Activated T-cell treated with anti-CD3 and anti-CD28 coated beads, Interleukin-2, amount 50 U/mL, for 24 hours (primary cell): ENCODE measurements at regions not wholly inside any gene's neighbourhood (a gene's known extent, or its start where the extent isn't known, plus 50 kb on each side); places are given as distances from the start of the nearest gene placed in this dataset.

Experiments
- DNase-seq: peaks from one replicate; pipeline ENCODE4 v3.0.0-alpha.2; 2020
- H3K27ac Mint-ChIP-seq: 2 replicates; pipeline ENCODE4 v1.8.0; 2020; ENCODE audit warnings: mild to moderate bottlenecking, mixed read lengths
- H3K27me3 Mint-ChIP-seq: 2 replicates; pipeline ENCODE4 v1.8.0; 2020; ENCODE audit warnings: mixed read lengths
- H3K36me3 Mint-ChIP-seq: 2 replicates; pipeline ENCODE4 v1.8.0; 2020; ENCODE audit warnings: low read depth, mixed read lengths
- H3K4me1 Mint-ChIP-seq: 2 replicates; pipeline ENCODE4 v1.8.0; 2020; ENCODE audit warnings: low read depth, mixed read lengths
- H3K4me3 Mint-ChIP-seq: 2 replicates; pipeline ENCODE4 v1.8.0; 2020; ENCODE audit warnings: mild to moderate bottlenecking, moderate library complexity, mixed read lengths
- H3K9me3 Mint-ChIP-seq: 2 replicates; pipeline ENCODE4 v1.8.0; 2020; ENCODE audit warnings: mixed read lengths

DNA sequence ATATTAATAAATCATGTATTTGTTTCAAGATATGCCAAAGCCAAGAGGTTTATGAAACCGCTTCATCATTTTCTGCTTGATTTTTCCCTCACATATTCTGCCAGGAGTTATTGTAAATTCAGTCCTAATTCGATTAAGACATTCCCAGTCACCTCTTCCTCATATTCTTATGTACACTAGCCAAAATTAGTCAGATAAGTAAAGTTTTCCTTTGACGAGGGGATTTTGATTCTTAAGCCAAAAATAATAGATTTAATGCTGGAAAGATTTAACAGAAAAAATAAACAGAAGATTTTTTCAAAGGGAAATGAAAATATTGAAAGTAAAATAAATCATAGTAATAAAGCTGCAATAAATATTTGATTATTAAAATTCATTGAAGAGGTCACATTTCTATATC lies 51.0 kb upstream of the VEGFC start:
- Mint-ChIP-seq H3K27me3 (no peaks in the 10 kb centered on the region), H3K27ac (no peak overlapping the region), H3K9me3 (no peaks in the 10 kb centered on the region), H3K4me3 (no peak overlapping the region), H3K36me3 (no peaks in the 10 kb centered on the region), H3K4me1 (no peaks in the 10 kb centered on the region)
- no peak for DNase-seq

DNA sequence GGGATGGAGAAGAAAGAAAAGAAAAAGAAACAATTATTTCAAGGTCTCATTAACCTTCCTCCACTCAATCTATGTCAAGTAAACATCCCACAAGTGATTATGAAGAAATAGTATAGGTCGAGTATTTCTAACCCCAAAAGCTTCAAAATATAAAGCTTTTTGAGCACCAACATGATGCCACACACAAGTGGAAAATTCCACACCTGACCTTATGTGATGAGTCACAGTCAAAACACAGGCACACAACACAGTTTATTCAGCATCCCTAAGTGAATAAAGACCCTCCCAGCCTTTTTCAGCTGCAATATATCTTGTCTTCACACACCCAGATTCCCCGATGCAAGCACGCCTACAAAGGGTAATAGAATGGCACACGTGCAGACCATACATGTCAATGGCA lies 51.7 kb upstream of the VEGFC start:
- Mint-ChIP-seq H3K4me3 (no peak overlapping the region), H3K27me3 (no peaks in the 10 kb centered on the region), H3K9me3 (no peaks in the 10 kb centered on the region), H3K4me1 (no peaks in the 10 kb centered on the region), H3K27ac (no peak overlapping the region), H3K36me3 (no peaks in the 10 kb centered on the region)
- no peak for DNase-seq

DNA sequence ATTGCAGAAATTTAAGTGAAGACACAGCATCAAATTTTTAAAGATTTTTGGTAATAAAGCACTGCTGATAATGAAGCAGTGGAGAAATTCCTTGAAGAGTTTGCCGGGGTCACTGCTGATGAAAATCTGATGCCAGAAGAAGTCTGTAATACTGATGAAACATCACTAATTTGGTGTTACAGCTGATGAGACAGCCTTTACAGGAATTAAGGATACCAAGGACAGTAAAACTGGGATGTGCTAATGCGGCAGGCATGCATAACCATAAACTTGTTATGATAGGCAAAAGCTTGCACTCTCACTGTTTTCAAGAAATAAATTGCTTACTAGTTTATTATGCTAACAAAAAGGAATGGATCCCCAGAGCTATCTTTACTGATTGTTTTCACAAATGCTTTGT lies 52.9 kb upstream of the VEGFC start:
- Mint-ChIP-seq H3K4me3 (no peak overlapping the region), H3K27ac (no peak overlapping the region), H3K4me1 (no peaks in the 10 kb centered on the region), H3K36me3 (no peaks in the 10 kb centered on the region), H3K9me3 (no peaks in the 10 kb centered on the region), H3K27me3 (no peaks in the 10 kb centered on the region)
- DNase-seq: no peak

DNA sequence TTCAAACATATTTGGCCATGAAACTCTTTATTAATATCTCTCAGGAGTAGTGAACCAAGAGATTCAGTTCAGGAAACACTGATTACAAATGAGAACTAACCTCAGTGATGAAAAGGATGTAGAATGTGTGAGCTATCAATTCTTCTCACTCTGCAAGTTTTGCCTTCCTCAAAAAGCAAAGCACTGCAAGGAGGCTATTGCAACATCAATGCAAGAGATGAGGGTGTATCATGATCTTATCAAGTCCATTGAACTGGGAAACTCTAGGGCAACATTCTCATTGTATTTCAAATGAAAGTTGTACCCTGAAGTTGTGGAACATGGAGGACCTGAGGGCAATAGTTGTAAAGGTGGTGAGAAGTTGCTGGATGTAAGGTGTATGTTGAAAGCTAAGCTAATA lies 56.4 kb upstream of the VEGFC start:
- no peak for DNase-seq
- H3K9me3 Mint-ChIP-seq: no peaks in the 10 kb centered on the region
- no peaks in the 10 kb centered on the region for H3K4me1 Mint-ChIP-seq
- no peaks in the 10 kb centered on the region for H3K36me3 Mint-ChIP-seq
- H3K27ac Mint-ChIP-seq: no peak overlapping the region
- no peaks in the 10 kb centered on the region for H3K27me3 Mint-ChIP-seq
- no peak overlapping the region for H3K4me3 Mint-ChIP-seq

- Mint-ChIP-seq H3K36me3 (no peaks in the 10 kb centered on the region), H3K9me3 (no peaks in the 10 kb centered on the region), H3K27me3 (no peaks in the 10 kb centered on the region), H3K27ac (no peak overlapping the region), H3K4me1 (no peaks in the 10 kb centered on the region), H3K4me3 (no peak overlapping the region)
- no peak for DNase-seq
Measured at GRCh38 chr4:176850436-176850835, 57.7 kb upstream of the VEGFC start.

DNA sequence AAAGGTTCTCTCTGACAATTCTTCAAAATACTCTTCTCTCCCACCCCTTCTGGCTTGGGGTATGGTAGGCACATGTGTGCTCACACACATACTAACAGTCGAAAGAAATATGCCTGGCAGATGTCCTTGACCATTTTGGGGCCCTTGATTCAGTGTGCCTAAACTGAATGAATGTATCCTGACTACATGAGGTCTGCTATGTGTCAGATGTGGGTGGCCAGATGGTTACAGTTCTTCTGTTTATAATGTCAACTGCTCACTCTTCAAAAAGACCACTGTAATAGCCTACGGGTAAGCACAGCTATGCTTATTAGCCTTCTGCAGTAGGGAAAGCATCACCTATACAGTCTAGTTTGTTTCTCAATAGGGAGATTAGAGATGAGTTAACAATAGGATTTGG lies 63.7 kb upstream of the VEGFC start:
- H3K36me3 Mint-ChIP-seq: no peaks in the 10 kb centered on the region
- H3K27ac Mint-ChIP-seq: no peak overlapping the region

DNA sequence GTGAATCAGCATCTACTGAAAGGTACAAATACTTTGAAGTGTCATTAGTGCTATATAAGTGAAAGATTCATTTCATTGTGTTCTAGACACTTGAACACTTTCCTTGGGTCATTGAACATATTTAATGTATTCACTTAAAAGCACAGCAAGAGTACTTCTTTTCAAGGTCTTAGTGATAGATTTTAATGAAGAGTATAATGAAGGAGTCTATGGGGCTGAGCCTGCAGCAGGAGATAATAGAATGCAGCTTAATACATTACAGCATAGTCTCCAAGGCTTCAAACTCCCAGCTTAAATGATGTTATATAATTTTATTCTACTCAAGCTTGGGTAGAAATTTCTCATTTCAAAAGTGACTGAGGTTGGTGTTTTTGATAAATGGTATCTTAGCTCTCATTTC lies 66.1 kb upstream of the VEGFC start:
- Mint-ChIP-seq H3K27me3 (no peaks in the 10 kb centered on the region), H3K36me3 (no peaks in the 10 kb centered on the region), H3K4me1 (no peaks in the 10 kb centered on the region), H3K27ac (no peak overlapping the region), H3K4me3 (no peak overlapping the region), H3K9me3 (peaks cover 8% of the 10 kb centered on the region)
- DNase-seq: no peak

More for the DNA sequence above, 63.7 kb upstream of the VEGFC start:
- H3K4me3 Mint-ChIP-seq: no peak overlapping the region
- no peaks in the 10 kb centered on the region for H3K4me1 Mint-ChIP-seq
- peaks cover 5% of the 10 kb centered on the region for H3K9me3 Mint-ChIP-seq
- H3K27me3 Mint-ChIP-seq: no peaks in the 10 kb centered on the region
- no peak for DNase-seq

DNA sequence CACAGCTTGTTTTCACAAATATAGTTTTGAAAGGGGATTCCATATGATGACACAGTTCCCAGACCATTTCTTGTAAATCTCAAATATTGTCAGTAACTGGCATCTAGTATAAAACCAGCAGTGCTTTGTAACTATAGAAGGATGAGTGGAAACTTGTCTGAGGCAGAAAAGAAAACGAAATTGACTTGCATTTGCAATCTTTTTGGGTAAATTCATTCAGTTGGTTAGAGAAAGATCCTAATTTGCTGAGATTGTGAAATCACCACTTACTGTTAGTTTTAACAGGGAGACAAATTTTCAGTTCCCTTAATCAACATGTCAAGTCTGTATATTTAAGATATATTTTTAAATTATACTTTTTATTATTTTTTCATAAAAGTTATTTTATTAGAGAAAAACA lies 71.5 kb upstream of the VEGFC start:
- Mint-ChIP-seq H3K4me1 (no peaks in the 10 kb centered on the region), H3K36me3 (no peaks in the 10 kb centered on the region), H3K4me3 (no peak overlapping the region), H3K27ac (no peak overlapping the region), H3K9me3 (peaks cover 7% of the 10 kb centered on the region), H3K27me3 (no peaks in the 10 kb centered on the region)
- DNase-seq: no peak

- H3K4me3 Mint-ChIP-seq: no peak overlapping the region
- H3K36me3 Mint-ChIP-seq: no peaks in the 10 kb centered on the region
- no peaks in the 10 kb centered on the region for H3K4me1 Mint-ChIP-seq
- H3K27ac Mint-ChIP-seq: no peak overlapping the region
- no peaks in the 10 kb centered on the region for H3K27me3 Mint-ChIP-seq
- no peak for DNase-seq
- H3K9me3 Mint-ChIP-seq: peaks cover 7% of the 10 kb centered on the region
Measured at GRCh38 chr4:176868676-176869075, 76.0 kb upstream of the VEGFC start.

GRCh38 chr4:176872461-176872860 lies 79.7 kb upstream of the VEGFC start:
- Mint-ChIP-seq H3K4me3 (no peak overlapping the region), H3K27me3 (no peaks in the 10 kb centered on the region), H3K4me1 (no peaks in the 10 kb centered on the region), H3K36me3 (no peaks in the 10 kb centered on the region), H3K9me3 (peaks cover 7% of the 10 kb centered on the region), H3K27ac (no peak overlapping the region)
- no peak for DNase-seq

- H3K36me3 Mint-ChIP-seq: no peaks in the 10 kb centered on the region
- no peak for DNase-seq
- H3K9me3 Mint-ChIP-seq: peaks cover 3% of the 10 kb centered on the region
- no peak overlapping the region for H3K4me3 Mint-ChIP-seq
- no peaks in the 10 kb centered on the region for H3K27me3 Mint-ChIP-seq
- no peak overlapping the region for H3K27ac Mint-ChIP-seq
- no peaks in the 10 kb centered on the region for H3K4me1 Mint-ChIP-seq
Measured at GRCh38 chr4:176874721-176875445, 82.2 kb upstream of the VEGFC start.

GRCh38 chr4:176875446-176875930 lies 82.8 kb upstream of the VEGFC start:
- H3K36me3 Mint-ChIP-seq: no peaks in the 10 kb centered on the region
- no peaks in the 10 kb centered on the region for H3K9me3 Mint-ChIP-seq
- DNase-seq: no peak
- H3K4me3 Mint-ChIP-seq: no peak overlapping the region
- H3K4me1 Mint-ChIP-seq: no peaks in the 10 kb centered on the region
- H3K27ac Mint-ChIP-seq: no peak overlapping the region
- H3K27me3 Mint-ChIP-seq: no peaks in the 10 kb centered on the region

GRCh38 chr4:176879380-176880116 lies 86.8 kb upstream of the VEGFC start:
- DNase-seq: no peak
- no peaks in the 10 kb centered on the region for H3K36me3 Mint-ChIP-seq
- H3K4me1 Mint-ChIP-seq: no peaks in the 10 kb centered on the region
- no peak overlapping the region for H3K4me3 Mint-ChIP-seq
- H3K27ac Mint-ChIP-seq: no peak overlapping the region
- no peaks in the 10 kb centered on the region for H3K9me3 Mint-ChIP-seq
- H3K27me3 Mint-ChIP-seq: no peaks in the 10 kb centered on the region

GRCh38 chr4:176882206-176882605 lies 89.5 kb upstream of the VEGFC start:
- Mint-ChIP-seq H3K27me3 (no peaks in the 10 kb centered on the region), H3K4me1 (no peaks in the 10 kb centered on the region), H3K9me3 (no peaks in the 10 kb centered on the region), H3K27ac (no peak overlapping the region), H3K4me3 (no peak overlapping the region), H3K36me3 (no peaks in the 10 kb centered on the region)
- no peak for DNase-seq

GRCh38 chr4:176883108-176883550 lies 90.4 kb upstream of the VEGFC start:
- Mint-ChIP-seq H3K9me3 (no peaks in the 10 kb centered on the region), H3K36me3 (no peaks in the 10 kb centered on the region), H3K27me3 (no peaks in the 10 kb centered on the region)

More at GRCh38 chr4:176883108-176883550, 90.4 kb upstream of the VEGFC start:
- H3K4me1 Mint-ChIP-seq: no peaks in the 10 kb centered on the region
- DNase-seq: no peak
- no peak overlapping the region for H3K4me3 Mint-ChIP-seq
- no peak overlapping the region for H3K27ac Mint-ChIP-seq
